HCT116 (cell line): ENCODE measurements at regions not wholly inside any gene's neighbourhood (a gene's known extent, or its start where the extent isn't known, plus 50 kb on each side); places are given as distances from the start of the nearest gene placed in this dataset.

Experiments used
- ATAC-seq: fragments of 200-7000 bp; cut with Tn5 transposase; 2 replicates; pipeline ENCODE4 v1.9.1; 2020; ENCODE audit warnings: mild to moderate bottlenecking, moderate library complexity
- BruUV-seq: library from RNA; stranded (reverse); fragments of 400-500 nt; replicated peaks from 2 replicates; lab custom pipeline; 2021; lab: Mats Ljungman, UMichigan
- CTCF ChIA-PET: fragments of 300-600 bp; sonication (Branson Sonifier 250); formaldehyde crosslinking; loops from one replicate; lab custom pipeline; 2021; ENCODE audit warnings: antibody characterized with exemption; lab: Charles Lee
- POLR2A ChIA-PET: fragments of 300-600, 350-600 bp; sonication (Branson Sonifier 250); formaldehyde crosslinking; loops from one replicate; lab custom pipeline; 2021; ENCODE audit warnings: antibody characterized with exemption; lab: Charles Lee
- RAD21 ChIA-PET, 2 experiments: fragments of 300-600 bp; sonication (Branson Sonifier 250); formaldehyde crosslinking; loops; one replicate each; lab custom pipeline; 2023; ENCODE audit warnings: low total read pairs in 2 of 2; ENCODE audit not compliant: uncharacterized antibody in 2 of 2, unreplicated experiment in 2 of 2, low non-redundant PET in 1 of 2; lab: Charles Lee
- DNase-seq: peaks from one replicate; pipeline ENCODE4 v3.0.0-alpha.2; 2010; ENCODE audit warnings: low read depth, low spot score
- H2AFZ ChIP-seq: fragments of 200-600 bp; shearing (Covaris generic), sonication (generic); 2 replicates; pipeline ENCODE4 v1.6.1; 2017; ENCODE audit warnings: low read depth, mixed run types, mixed read lengths, antibody characterized with exemption, low read length; ENCODE audit not compliant: poor library complexity, severe bottlenecking
- H3K27ac ChIP-seq: 2 replicates; pipeline ENCODE4 v1.5.1; 2012; ENCODE audit warnings: low read depth, low read length
- H3K27me3 ChIP-seq: fragments of 200-600 bp; sonication (generic); 2 replicates; pipeline ENCODE4 v1.6.1; 2016; ENCODE audit warnings: mixed run types, low read length, mixed read lengths; ENCODE audit not compliant: insufficient read depth
- H3K36me3 ChIP-seq, 2 experiments: fragments of 200-500 bp in 1 of 2; fragments of 200-600 bp in 1 of 2; sonication (Bioruptor generic) in 1 of 2; sonication (generic) in 1 of 2; 2 replicates each; pipeline versions ENCODE4 v1.5.1 to v1.6.1; 2014 to 2016; ENCODE audit warnings: low read length in 2 of 2, inconsistent platforms in 1 of 2, mixed read lengths in 1 of 2, mixed run types in 1 of 2; ENCODE audit not compliant: insufficient read depth in 2 of 2, control insufficient read depth in 1 of 2
- H3K4me1 ChIP-seq, 2 experiments: fragments of 200-600 bp in 1 of 2; sonication (generic) in 1 of 2; 2 replicates each; pipeline versions ENCODE4 v1.5.1 to v1.6.1; 2012 to 2017; ENCODE audit warnings: low read length in 2 of 2, inconsistent platforms in 1 of 2, mild to moderate bottlenecking in 1 of 2, mixed read lengths in 1 of 2, mixed run types in 1 of 2, moderate library complexity in 1 of 2; ENCODE audit not compliant: insufficient read depth in 2 of 2, control insufficient read depth in 1 of 2
- H3K4me2 ChIP-seq: fragments of 200-600 bp; sonication (generic); 2 replicates; pipeline ENCODE4 v1.6.1; 2017; ENCODE audit warnings: mixed run types, low read length, mixed read lengths
- H3K4me3 ChIP-seq, 2 experiments: fragments of 200-600 bp in 1 of 2; sonication (generic) in 1 of 2; replicated peaks in 1 of 2; 2 replicates each; pipeline ENCODE4 v1.5.1; 2011 to 2016; ENCODE audit warnings: low read length in 2 of 2, control low read depth in 1 of 2, low read depth in 1 of 2, mild to moderate bottlenecking in 1 of 2, mixed read lengths in 1 of 2, mixed run types in 1 of 2
- H3K79me2 ChIP-seq: fragments of 200-600 bp; sonication (generic); 2 replicates; pipeline ENCODE4 v1.6.1; 2017; ENCODE audit warnings: mild to moderate bottlenecking, mixed run types, low read length, moderate library complexity, mixed read lengths; ENCODE audit not compliant: insufficient read depth
- H3K9ac ChIP-seq: fragments of 200-600 bp; sonication (generic); 2 replicates; pipeline ENCODE4 v1.6.1; 2016; ENCODE audit warnings: low read length, mixed read lengths
- H3K9me2 ChIP-seq: fragments of 200-600 bp; sonication (generic), shearing (Covaris generic); 2 replicates; pipeline ENCODE4 v1.6.1; 2017; ENCODE audit warnings: mixed run types, mild to moderate bottlenecking, moderate library complexity; ENCODE audit not compliant: insufficient read depth
- H3K9me3 ChIP-seq, 2 experiments: fragments of 200-500 bp in 1 of 2; fragments of 200-600 bp in 1 of 2; sonication (Bioruptor generic) in 1 of 2; sonication (generic) in 1 of 2; 2 replicates each; pipeline ENCODE4 v1.6.1; 2014 to 2017; ENCODE audit warnings: low read length in 2 of 2, mixed read lengths in 2 of 2, inconsistent platforms in 1 of 2, low read depth in 1 of 2, mild to moderate bottlenecking in 1 of 2, mixed run types in 1 of 2, moderate library complexity in 1 of 2; ENCODE audit not compliant: control insufficient read depth in 1 of 2, insufficient read depth in 1 of 2
- H4K20me1 ChIP-seq: fragments of 200-600 bp; sonication (generic), shearing (Covaris generic); 2 replicates; pipeline ENCODE4 v1.6.1; 2017; ENCODE audit warnings: mixed run types, mild to moderate bottlenecking, moderate library complexity; ENCODE audit not compliant: insufficient read depth
- CBX3 ChIP-seq: IDR thresholded peaks from 2 replicates; pipeline ENCODE4 v1.6.1; 2012; ENCODE audit warnings: low read depth
- EGR1 ChIP-seq: IDR thresholded peaks from 2 replicates; pipeline ENCODE4 v1.6.1; 2012; ENCODE audit warnings: low read depth
- ELF1 ChIP-seq: IDR thresholded peaks from 2 replicates; pipeline ENCODE4 v1.6.1; 2012; ENCODE audit warnings: low read depth, borderline replicate concordance
- EZH2 ChIP-seq: fragments of 200-600 bp; sonication (generic); IDR thresholded peaks from 2 replicates; pipeline ENCODE4 v1.6.1; 2017; ENCODE audit warnings: antibody characterized with exemption, mixed run types
- EZH2phosphoT487 ChIP-seq: fragments of 200-600 bp; IDR thresholded peaks from 2 replicates; pipeline ENCODE4 v1.6.1; 2018; ENCODE audit warnings: antibody characterized with exemption, borderline replicate concordance
- JUND ChIP-seq: IDR thresholded peaks from 2 replicates; pipeline ENCODE4 v1.6.1; 2012
- POLR2A ChIP-seq: IDR thresholded peaks from 2 replicates; pipeline ENCODE4 v1.7.0; 2011; ENCODE audit warnings: borderline replicate concordance; ENCODE audit not compliant: insufficient read depth, insufficient read length; ENCODE audit errors: extremely low read depth
- RAD21 ChIP-seq: IDR thresholded peaks from 2 replicates; pipeline ENCODE4 v1.6.1; 2012; ENCODE audit warnings: low read depth, mild to moderate bottlenecking
- SIN3A ChIP-seq: IDR thresholded peaks from 2 replicates; pipeline ENCODE4 v1.6.1; 2012; ENCODE audit warnings: low read depth
- SRF ChIP-seq: IDR thresholded peaks from 2 replicates; pipeline ENCODE4 v1.6.1; 2012; ENCODE audit warnings: low read depth
- ZFX ChIP-seq: fragments of 450-650 bp; IDR thresholded peaks from 2 replicates; pipeline ENCODE4 v1.6.1; 2017
- intact Hi-C: fragments of 100-400 bp; cut with micrococcal nuclease; formaldehyde crosslinking; loops from 2 replicates; pipeline ENCODE4 v1.10.0; 2022
- TF ChIP-seq, protein P1 (sequence below), 3 experiments: fragments of 200-600 bp in 1 of 3; sonication (generic) in 1 of 3; IDR thresholded peaks in 2 of 3; conservative IDR thresholded peaks in 1 of 3; 2 replicates each; pipeline ENCODE4 v1.5.1; 2012 to 2017; ENCODE audit warnings: low read depth in 2 of 3, low read length in 2 of 3, antibody characterized with exemption in 1 of 3, borderline replicate concordance in 1 of 3, control low read depth in 1 of 3, mild to moderate bottlenecking in 1 of 3, mixed read lengths in 1 of 3, mixed run types in 1 of 3, moderate library complexity in 1 of 3; ENCODE audit not compliant: insufficient read depth in 1 of 3
- TF ChIP-seq, protein P2 (sequence below): IDR thresholded peaks from 2 replicates; pipeline ENCODE4 v1.6.1; 2012
- TF ChIP-seq, protein P3 (sequence below): IDR thresholded peaks from 2 replicates; pipeline ENCODE4 v1.6.1; 2012
- TF ChIP-seq, protein P4 (sequence below): IDR thresholded peaks from 2 replicates; pipeline ENCODE4 v1.6.1; 2011; ENCODE audit warnings: mild to moderate bottlenecking, low read length, moderate library complexity; ENCODE audit not compliant: insufficient replicate concordance; ENCODE audit errors: extremely low read depth

DNA sequence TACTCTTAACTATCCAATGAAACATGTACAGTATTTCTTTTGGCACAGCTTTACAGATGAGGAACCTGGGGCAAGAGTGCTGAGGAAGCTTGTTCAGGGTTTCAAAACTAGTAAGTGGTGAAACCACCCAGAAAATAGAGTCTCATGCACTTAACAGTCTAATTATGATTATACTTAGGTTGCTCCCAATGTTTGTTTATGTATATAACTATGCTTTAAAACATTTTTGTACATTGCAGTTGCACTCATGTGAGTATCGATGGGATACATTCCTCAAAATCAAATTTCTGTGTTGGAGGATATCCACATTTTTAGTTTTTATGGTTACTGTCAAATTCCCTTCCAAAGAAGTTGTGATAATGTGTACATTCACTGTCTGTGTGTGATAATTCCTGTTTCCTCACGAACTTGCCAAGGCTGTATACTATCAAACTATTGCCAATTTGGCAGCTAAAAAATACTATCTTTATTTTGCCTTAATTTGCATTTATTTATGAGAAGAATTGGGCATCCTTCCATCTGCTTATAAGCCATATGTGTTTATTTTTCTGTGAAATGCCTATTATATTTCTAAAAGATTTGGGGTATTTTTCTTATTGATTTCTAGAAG is 143.9 kb upstream of the SSTR1 start:
- no peak for DNase-seq
- Histone ChIP-seq H3K27me3 (no peaks in the 10 kb centered on the region), H3K9me2 (no peaks in the 10 kb centered on the region), H3K27ac (no peak overlapping the region), H3K79me2 (no peaks in the 10 kb centered on the region), H4K20me1 (no peaks in the 10 kb centered on the region), H2AFZ (no peak overlapping the region), H3K4me1 (no peaks in the 10 kb centered on the region), H3K4me3 (no peak overlapping the region), H3K36me3 (no peaks in the 10 kb centered on the region), H3K9ac (no peak overlapping the region), H3K9me3 (no peaks in the 10 kb centered on the region; a peak in 2 of 4 replicates), H3K4me2 (no peak overlapping the region)
- intact Hi-C loops, result no loop called here
- ChIA-PET POLR2A (no interaction called here), CTCF (no interaction called here), RAD21 (no interaction called here)
- no TSS peak for BruUV-seq
- no peak for TF ChIP-seq SRF
- TF ChIP-seq CBX3, result no peak
- TF ChIP-seq, protein P1, sequence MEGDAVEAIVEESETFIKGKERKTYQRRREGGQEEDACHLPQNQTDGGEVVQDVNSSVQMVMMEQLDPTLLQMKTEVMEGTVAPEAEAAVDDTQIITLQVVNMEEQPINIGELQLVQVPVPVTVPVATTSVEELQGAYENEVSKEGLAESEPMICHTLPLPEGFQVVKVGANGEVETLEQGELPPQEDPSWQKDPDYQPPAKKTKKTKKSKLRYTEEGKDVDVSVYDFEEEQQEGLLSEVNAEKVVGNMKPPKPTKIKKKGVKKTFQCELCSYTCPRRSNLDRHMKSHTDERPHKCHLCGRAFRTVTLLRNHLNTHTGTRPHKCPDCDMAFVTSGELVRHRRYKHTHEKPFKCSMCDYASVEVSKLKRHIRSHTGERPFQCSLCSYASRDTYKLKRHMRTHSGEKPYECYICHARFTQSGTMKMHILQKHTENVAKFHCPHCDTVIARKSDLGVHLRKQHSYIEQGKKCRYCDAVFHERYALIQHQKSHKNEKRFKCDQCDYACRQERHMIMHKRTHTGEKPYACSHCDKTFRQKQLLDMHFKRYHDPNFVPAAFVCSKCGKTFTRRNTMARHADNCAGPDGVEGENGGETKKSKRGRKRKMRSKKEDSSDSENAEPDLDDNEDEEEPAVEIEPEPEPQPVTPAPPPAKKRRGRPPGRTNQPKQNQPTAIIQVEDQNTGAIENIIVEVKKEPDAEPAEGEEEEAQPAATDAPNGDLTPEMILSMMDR (IDR thresholded peaks at IDR 0.05 in 2 of 3, conservative IDR thresholded peaks at IDR 0.05 in 1 of 3; ENCODE audit: borderline replicate concordance in 1 of 3, insufficient read depth in 1 of 3, low read depth in 2 of 3, low read length in 2 of 3), result no peak
- TF ChIP-seq ELF1, result no peak
- TF ChIP-seq RAD21, result no peak
- no peak for TF ChIP-seq EZH2
- TF ChIP-seq, protein P2, sequence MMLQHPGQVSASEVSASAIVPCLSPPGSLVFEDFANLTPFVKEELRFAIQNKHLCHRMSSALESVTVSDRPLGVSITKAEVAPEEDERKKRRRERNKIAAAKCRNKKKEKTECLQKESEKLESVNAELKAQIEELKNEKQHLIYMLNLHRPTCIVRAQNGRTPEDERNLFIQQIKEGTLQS, result no peak
- no peak for TF ChIP-seq ZFX
- no peak for TF ChIP-seq POLR2A
- TF ChIP-seq SIN3A, result no peak
- TF ChIP-seq EZH2phosphoT487, result no peak
- TF ChIP-seq, protein P3, sequence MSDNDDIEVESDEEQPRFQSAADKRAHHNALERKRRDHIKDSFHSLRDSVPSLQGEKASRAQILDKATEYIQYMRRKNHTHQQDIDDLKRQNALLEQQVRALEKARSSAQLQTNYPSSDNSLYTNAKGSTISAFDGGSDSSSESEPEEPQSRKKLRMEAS, result no peak
- no peak for TF ChIP-seq EGR1
- no peak for TF ChIP-seq JUND
- TF ChIP-seq, protein P4, sequence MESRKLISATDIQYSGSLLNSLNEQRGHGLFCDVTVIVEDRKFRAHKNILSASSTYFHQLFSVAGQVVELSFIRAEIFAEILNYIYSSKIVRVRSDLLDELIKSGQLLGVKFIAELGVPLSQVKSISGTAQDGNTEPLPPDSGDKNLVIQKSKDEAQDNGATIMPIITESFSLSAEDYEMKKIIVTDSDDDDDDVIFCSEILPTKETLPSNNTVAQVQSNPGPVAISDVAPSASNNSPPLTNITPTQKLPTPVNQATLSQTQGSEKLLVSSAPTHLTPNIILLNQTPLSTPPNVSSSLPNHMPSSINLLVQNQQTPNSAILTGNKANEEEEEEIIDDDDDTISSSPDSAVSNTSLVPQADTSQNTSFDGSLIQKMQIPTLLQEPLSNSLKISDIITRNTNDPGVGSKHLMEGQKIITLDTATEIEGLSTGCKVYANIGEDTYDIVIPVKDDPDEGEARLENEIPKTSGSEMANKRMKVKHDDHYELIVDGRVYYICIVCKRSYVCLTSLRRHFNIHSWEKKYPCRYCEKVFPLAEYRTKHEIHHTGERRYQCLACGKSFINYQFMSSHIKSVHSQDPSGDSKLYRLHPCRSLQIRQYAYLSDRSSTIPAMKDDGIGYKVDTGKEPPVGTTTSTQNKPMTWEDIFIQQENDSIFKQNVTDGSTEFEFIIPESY, result no peak
- ATAC-seq, result no peak
